ENCODE measurements at regions not wholly inside any gene's neighbourhood (a gene's known extent, or its start where the extent isn't known, plus 50 kb on each side); places are given as distances from the start of the nearest gene placed in this dataset.

- no peak for DNase-seq
Observed at GRCh38 chr13:106010836-106011235, 524.6 kb downstream of the EFNB2 start.

GRCh38 chr13:106008540-106008939 is 526.9 kb downstream of the EFNB2 start:
- DNase-seq = no peak

GRCh38 chr13:106007156-106007555 is 528.3 kb downstream of the EFNB2 start:
- DNase-seq = no peak

GRCh38 chr13:106003651-106004050 is 531.8 kb downstream of the EFNB2 start:
- no peak for DNase-seq

- DNase-seq = no peak
Observed at GRCh38 chr13:106001443-106001842, 534.0 kb downstream of the EFNB2 start.

GRCh38 chr13:105997581-105998550 is 537.6 kb downstream of the EFNB2 start:
- no peak for DNase-seq

- DNase-seq = no peak
Observed at GRCh38 chr13:105996391-105997025, 539.0 kb downstream of the EFNB2 start.

GRCh38 chr13:105994340-105994739 is 541.1 kb downstream of the EFNB2 start:
- no peak for DNase-seq

- peak; percentile 43 for DNase-seq
Observed at GRCh38 chr13:105991622-105992277, 543.7 kb downstream of the EFNB2 start.

GRCh38 chr13:105991131-105991530 is 544.3 kb downstream of the EFNB2 start:
- DNase-seq = no peak

- DNase-seq = no peak
Observed at GRCh38 chr13:105990256-105990958, 545.1 kb downstream of the EFNB2 start.

- DNase-seq = no peak
Observed at GRCh38 chr13:105984646-105985045, 550.8 kb downstream of the EFNB2 start.

GRCh38 chr13:105984236-105984635 is 551.2 kb downstream of the EFNB2 start:
- DNase-seq = no peak

GRCh38 chr13:105982219-105982930 is 553.1 kb downstream of the EFNB2 start:
- peak; percentile 51 for DNase-seq

- peak; percentile 90 for DNase-seq
Observed at GRCh38 chr13:105979131-105980011, 556.1 kb downstream of the EFNB2 start.

- DNase-seq = no peak
Observed at GRCh38 chr13:105974380-105974779, 561.1 kb downstream of the EFNB2 start.

GRCh38 chr13:105972811-105973590 is 562.5 kb downstream of the EFNB2 start:
- DNase-seq = no peak

- DNase-seq = peak; percentile 80
Observed at GRCh38 chr13:105972306-105972721, 563.1 kb downstream of the EFNB2 start.

- peak; percentile 46 for DNase-seq
Observed at GRCh38 chr13:105971738-105972137, 563.7 kb downstream of the EFNB2 start.

- DNase-seq = peak; percentile 54
Observed at GRCh38 chr13:105971312-105971711, 564.1 kb downstream of the EFNB2 start.
